BE2C (cell line): ENCODE measurements at regions not wholly inside any gene's neighbourhood (a gene's known extent, or its start where the extent isn't known, plus 50 kb on each side); places are given as distances from the start of the nearest gene placed in this dataset.
"Not testable (repeated sequence)": the region's sequence is repeated elsewhere in the genome, so short reads cannot be mapped to it uniquely, and the experiment has no call there.

Source experiments
- DNase-seq: peaks from one replicate; pipeline ENCODE4 v3.0.0-alpha.2; 2020
- H3K27me3 ChIP-seq: fragments of 250-450 bp; sonication (Bioruptor Pico); 2 replicates; pipeline ENCODE4 v1.5.1; 2020; ENCODE audit warnings: mild to moderate bottlenecking
- H3K36me3 ChIP-seq: fragments of 250-450 bp; sonication (Bioruptor Pico); 2 replicates; pipeline ENCODE4 v1.5.1; 2020; ENCODE audit warnings: mild to moderate bottlenecking
- H3K4me1 ChIP-seq: fragments of 250-450 bp; sonication (Bioruptor Pico); 2 replicates; pipeline ENCODE4 v1.5.1; 2020
- H3K4me3 ChIP-seq: 2 replicates; pipeline ENCODE4 v1.5.1; 2011; ENCODE audit warnings: low read depth, low read length
- H3K9me3 ChIP-seq: fragments of 250-450 bp; sonication (Bioruptor Pico); 2 replicates; pipeline ENCODE4 v1.5.1; 2020
- TF ChIP-seq, protein P1 (sequence below): IDR thresholded peaks from 2 replicates; pipeline ENCODE4 v1.5.1; 2012; ENCODE audit warnings: mild to moderate bottlenecking, low read depth, low read length

GRCh38 chr2:194815475-194815874 is 841.6 kb upstream of the SLC39A10 start:
- Histone ChIP-seq H3K4me3 (no peak overlapping the region), H3K36me3 (no peaks in the 10 kb centered on the region), H3K27me3 (no peaks in the 10 kb centered on the region), H3K4me1 (no peaks in the 10 kb centered on the region), H3K9me3 (no peaks in the 10 kb centered on the region)
- DNase-seq: no peak
- TF ChIP-seq, protein P1, sequence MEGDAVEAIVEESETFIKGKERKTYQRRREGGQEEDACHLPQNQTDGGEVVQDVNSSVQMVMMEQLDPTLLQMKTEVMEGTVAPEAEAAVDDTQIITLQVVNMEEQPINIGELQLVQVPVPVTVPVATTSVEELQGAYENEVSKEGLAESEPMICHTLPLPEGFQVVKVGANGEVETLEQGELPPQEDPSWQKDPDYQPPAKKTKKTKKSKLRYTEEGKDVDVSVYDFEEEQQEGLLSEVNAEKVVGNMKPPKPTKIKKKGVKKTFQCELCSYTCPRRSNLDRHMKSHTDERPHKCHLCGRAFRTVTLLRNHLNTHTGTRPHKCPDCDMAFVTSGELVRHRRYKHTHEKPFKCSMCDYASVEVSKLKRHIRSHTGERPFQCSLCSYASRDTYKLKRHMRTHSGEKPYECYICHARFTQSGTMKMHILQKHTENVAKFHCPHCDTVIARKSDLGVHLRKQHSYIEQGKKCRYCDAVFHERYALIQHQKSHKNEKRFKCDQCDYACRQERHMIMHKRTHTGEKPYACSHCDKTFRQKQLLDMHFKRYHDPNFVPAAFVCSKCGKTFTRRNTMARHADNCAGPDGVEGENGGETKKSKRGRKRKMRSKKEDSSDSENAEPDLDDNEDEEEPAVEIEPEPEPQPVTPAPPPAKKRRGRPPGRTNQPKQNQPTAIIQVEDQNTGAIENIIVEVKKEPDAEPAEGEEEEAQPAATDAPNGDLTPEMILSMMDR: no peak

GRCh38 chr2:194802589-194802988 is 854.4 kb upstream of the SLC39A10 start:
- Histone ChIP-seq H3K9me3 (no peaks in the 10 kb centered on the region), H3K4me1 (no peaks in the 10 kb centered on the region), H3K36me3 (no peaks in the 10 kb centered on the region), H3K4me3 (no peak overlapping the region), H3K27me3 (no peaks in the 10 kb centered on the region)
- TF ChIP-seq, protein P1: no peak
- DNase-seq: no peak

- H3K4me3 ChIP-seq, H3K9me3 ChIP-seq, H3K36me3 ChIP-seq, H3K27me3 ChIP-seq, H3K4me1 ChIP-seq, DNase-seq: not testable (repeated sequence)
These were observed 870.0 kb upstream of the SLC39A10 start for GRCh38 chr2:194787071-194787470.

DNA sequence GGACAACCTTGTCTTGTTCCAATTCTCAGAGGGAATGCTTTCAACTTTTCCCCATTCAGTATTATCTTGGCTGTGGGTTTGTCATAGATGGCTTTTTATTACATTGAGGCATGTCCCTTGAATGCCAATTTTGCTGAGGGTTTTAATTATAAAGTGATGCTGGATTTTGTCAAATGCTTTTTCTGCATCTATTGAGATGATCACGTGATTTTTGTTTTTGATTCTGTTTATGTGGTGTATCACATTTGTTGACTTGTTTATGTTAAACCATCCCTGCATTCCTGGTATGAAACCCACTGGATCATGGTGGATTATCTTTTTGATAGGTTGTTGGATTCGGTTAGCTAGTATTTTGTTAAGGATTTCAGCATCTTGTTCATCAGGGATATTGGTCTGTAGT is 885.6 kb upstream of the SLC39A10 start:
- H3K9me3 ChIP-seq, H3K27me3 ChIP-seq, H3K4me1 ChIP-seq, H3K4me3 ChIP-seq, DNase-seq, H3K36me3 ChIP-seq: not testable (repeated sequence)

- no peak for DNase-seq
- Histone ChIP-seq H3K27me3 (no peaks in the 10 kb centered on the region), H3K4me3 (no peak overlapping the region), H3K9me3 (no peaks in the 10 kb centered on the region), H3K4me1 (no peaks in the 10 kb centered on the region), H3K36me3 (no peaks in the 10 kb centered on the region)
- TF ChIP-seq, protein P1: no peak
These were observed 888.0 kb upstream of the SLC39A10 start for GRCh38 chr2:194769030-194769429.

- Histone ChIP-seq H3K4me3 (no peak overlapping the region), H3K27me3 (no peaks in the 10 kb centered on the region), H3K4me1 (no peaks in the 10 kb centered on the region), H3K36me3 (no peaks in the 10 kb centered on the region), H3K9me3 (no peaks in the 10 kb centered on the region)
- TF ChIP-seq, protein P1: no peak
- no peak for DNase-seq
These were observed 891.3 kb upstream of the SLC39A10 start for GRCh38 chr2:194765723-194766122.

DNA sequence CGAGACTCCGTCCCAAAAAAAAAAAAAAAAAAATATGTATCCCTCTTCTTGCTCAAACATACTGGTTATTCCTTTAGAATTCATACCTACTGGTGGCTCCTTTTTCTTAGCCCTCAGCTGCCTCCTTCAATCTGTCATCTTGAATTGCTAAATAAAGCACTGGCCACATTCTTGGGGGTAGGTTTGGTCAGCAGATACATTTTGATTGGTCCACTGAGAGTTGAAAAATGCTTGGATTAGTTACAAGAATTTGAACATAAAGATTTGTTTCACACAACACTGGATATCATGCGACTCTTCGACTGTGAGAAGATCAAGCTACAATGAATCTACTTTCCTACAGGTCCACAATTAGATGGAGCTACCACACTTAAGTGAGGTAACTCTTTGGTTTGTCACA is 906.1 kb upstream of the SLC39A10 start:
- Histone ChIP-seq H3K27me3 (no peaks in the 10 kb centered on the region), H3K36me3 (no peaks in the 10 kb centered on the region), H3K4me1 (no peaks in the 10 kb centered on the region), H3K9me3 (no peaks in the 10 kb centered on the region), H3K4me3 (no peak overlapping the region)
- TF ChIP-seq, protein P1: no peak
- no peak for DNase-seq
